ENCODE measurements at regions not wholly inside any gene's neighbourhood (a gene's known extent, or its start where the extent isn't known, plus 50 kb on each side); places are given as distances from the start of the nearest gene placed in this dataset.

GRCh38 chr3:186487819-186488218 lies 56.4 kb downstream of the CRYGS start:
- no peak for DNase-seq

- no peak for DNase-seq
Observed at GRCh38 chr3:186487037-186487436, 57.1 kb downstream of the CRYGS start.

DNA sequence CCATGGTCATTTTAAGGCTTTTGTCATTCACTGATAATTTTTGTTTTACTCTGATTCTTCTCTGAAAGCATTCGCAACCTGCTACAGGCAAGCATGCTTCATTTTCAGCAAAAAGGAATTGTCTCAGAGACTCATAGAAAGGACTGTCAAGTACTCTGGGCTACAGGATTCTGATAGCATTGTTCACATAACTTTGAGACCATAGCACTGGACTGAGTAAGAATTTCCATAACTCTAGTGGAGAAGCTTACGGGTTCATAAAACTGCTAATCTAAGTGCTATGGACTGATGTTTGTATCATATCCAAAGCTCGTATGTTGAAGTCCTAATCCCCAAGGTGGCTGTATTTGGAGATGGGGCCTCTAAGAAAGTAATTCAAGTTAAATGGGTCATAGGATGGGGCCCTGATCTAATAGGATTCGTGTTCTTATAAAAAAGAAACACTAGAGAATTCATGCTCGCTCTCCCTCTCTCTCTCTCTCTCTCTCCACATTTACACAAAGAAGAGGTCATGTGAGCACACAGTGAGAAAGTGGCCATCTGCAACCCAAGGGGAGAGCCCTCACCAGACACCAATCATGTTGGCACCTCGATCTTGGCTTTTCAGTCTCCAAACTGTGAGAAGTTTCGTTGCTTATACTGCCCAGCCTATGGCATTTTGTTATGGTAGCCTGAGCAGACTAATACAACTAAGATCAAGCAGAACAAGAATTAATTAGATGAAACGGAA lies 60.4 kb downstream of the CRYGS start:
- no peak for DNase-seq

- no peak for DNase-seq
Observed at GRCh38 chr3:186481526-186481925, 62.7 kb downstream of the CRYGS start.

DNA sequence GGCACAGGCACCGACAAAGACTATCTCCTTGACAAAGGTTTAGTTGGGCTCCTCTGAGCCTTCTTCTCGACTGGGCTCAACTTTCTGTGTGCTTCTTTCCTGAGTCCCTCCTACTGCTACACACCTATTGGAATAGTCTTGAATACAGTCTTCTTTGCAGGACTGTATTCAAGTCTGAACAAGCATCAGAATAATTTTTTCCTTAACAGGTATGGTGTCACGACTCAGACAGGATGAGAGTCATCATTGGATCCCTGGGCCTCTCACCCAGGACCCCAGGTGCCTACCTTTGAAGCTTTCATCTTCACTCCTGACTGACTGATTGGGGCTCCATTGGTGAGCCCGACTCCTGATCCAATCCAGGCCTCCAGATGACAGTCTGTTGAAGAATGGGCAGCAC lies 66.3 kb downstream of the CRYGS start:
- DNase-seq = no peak

DNA sequence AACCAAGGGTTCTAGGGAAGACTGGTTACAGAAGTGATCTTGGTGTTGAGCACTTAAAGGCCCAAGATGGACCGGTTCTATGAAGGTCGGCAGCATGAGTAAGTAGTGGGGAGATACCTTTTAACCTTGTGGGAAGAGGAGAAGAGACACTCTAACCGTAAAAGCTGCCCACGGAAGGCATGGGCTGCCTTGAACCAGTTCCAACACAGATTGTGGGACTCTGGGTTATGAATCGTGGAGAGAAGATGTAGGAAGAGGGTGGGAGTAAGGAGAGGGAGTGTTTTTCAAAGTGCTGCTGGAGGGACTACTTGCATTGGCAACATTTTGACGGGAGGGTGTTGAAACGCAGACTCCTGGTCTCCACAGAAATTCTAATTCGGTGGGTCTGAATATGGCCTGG lies 67.1 kb downstream of the CRYGS start:
- DNase-seq = no peak

- DNase-seq = no peak
Observed at GRCh38 chr3:186476541-186476940, 67.6 kb downstream of the CRYGS start.

- no peak for DNase-seq
Observed at GRCh38 chr3:186476044-186476468, 68.1 kb downstream of the CRYGS start.

GRCh38 chr3:186473166-186473565 lies 71.0 kb downstream of the CRYGS start:
- DNase-seq = no peak

- DNase-seq = no peak
Observed at GRCh38 chr3:186472456-186473008, 71.6 kb downstream of the CRYGS start.

DNA sequence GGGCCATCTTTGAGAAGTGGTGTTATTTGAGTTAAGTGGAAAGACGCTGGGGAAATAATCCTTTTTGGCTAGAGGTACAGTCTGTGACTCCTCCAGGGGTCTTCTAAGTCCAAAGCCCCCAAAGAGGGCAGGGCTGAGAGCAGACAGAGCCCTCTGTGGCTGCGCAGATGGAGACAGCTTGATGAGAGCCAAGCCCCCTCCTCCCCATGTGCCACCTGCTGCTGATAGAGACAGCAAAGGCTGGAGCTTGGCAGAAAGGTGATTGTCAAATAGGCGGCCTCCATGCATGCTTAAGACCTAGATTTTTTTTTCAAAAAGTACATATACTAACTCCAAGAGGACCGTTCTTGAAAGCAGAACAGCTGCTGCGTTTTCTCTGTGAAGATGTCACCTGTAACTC lies 72.4 kb downstream of the CRYGS start:
- no peak for DNase-seq

- no peak for DNase-seq
Observed at GRCh38 chr3:186469525-186469924, 74.7 kb downstream of the CRYGS start.

DNA sequence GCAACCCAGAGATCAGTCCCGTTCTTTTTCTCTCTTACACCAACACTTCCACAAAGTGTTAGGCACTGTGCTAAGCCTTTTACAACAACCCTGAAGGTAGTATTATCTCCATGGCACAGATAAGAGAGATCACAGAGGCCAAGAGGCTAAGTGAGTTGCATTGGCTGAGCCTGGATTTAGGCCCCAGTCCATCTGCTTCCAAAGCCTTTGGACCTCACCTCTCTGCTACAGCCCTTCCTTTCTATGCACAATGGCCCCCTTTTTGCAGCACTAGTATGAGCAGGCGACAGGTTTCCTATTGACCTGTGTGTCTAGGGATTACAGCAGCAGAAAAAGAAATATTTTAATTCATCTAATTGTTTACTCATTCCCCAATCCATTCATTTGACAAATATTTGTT lies 76.2 kb downstream of the CRYGS start:
- DNase-seq = no peak

- DNase-seq = no peak
Observed at GRCh38 chr3:186466391-186466974, 77.7 kb downstream of the CRYGS start.

- no peak for DNase-seq
Observed at GRCh38 chr3:186465508-186465907, 78.7 kb downstream of the CRYGS start.

- no peak for DNase-seq
Observed at GRCh38 chr3:186464424-186465093, 79.6 kb downstream of the CRYGS start.

GRCh38 chr3:186461141-186461540 lies 83.0 kb downstream of the CRYGS start:
- no peak for DNase-seq

GRCh38 chr3:186459108-186459467 lies 85.1 kb downstream of the CRYGS start:
- DNase-seq = no peak

DNA sequence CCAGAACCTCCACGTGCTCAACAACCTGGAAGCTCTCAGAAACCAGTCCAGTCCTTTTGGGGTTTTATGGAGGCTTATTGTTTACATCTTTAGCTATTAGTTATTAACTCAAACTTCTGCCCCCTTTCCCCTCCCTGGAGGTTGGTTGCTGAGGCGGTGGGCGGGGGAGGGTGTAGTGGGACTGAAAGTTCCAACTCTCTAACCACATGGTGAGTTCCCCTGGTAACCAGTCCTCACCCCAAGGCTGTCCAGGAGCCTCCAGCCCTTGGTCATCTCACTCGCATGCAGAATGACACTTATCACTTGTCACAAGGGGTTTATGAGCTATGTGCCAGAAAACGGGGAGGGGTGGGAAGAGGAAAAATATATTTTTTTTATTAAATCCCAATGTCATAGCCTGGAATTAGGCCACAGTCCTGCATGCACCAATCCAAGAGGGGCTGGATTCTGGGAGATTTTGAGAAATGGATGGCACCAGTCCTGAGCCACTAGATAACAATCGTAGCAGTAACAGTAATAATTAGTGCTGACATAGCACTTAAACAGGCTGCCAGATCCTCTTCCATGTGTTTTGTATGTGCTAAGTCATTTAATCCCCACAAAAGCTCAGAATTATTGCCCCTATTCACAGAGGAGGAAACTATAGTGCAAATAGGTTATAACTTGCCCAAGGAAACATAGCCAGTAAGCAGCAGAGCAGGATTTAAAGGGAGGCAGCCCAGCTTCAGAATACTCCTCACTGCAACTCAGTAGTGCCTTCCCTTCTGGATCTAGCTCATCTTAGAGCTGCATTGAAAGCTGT lies 85.7 kb downstream of the CRYGS start:
- no peak for DNase-seq

- no peak for DNase-seq
Observed at GRCh38 chr3:186457236-186457635, 86.9 kb downstream of the CRYGS start.

GRCh38 chr3:186456731-186457191 lies 87.4 kb downstream of the CRYGS start:
- DNase-seq = no peak

GRCh38 chr3:186454881-186455703 lies 89.1 kb downstream of the CRYGS start:
- DNase-seq = no peak
